ENCODE measurements at regions not wholly inside any gene's neighbourhood (a gene's known extent, or its start where the extent isn't known, plus 50 kb on each side); places are given as distances from the start of the nearest gene placed in this dataset.

DNA sequence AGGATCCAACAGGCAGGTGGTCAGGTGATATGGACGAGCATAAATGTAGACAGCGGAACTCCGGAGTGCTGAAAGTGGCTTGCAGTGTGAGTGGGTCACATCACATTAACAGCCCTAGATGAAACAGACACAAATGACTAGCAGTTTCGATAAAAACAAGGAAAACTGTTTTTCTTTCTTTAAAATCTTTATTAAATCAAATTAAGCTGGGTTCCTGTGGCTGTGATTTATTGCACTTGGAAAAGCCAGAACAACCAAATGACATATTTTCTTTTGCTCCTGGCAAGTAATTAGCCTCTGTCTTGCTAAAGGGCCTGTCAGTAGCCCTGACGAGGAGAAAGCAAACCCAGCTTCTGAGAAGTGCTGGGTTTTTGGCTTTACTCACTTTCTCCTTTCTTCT lies 152.9 kb upstream of the DDX18 start:
- Histone ChIP-seq H3K4me1 (ENCODE audit: insufficient read depth) (peaks cover 17% of the 10 kb centered on the region), H3F3A (replicated peaks; ENCODE audit: low read depth) (no peaks in the 10 kb centered on the region), H3K4me2 (peak overlapping the region; percentile 43; the same call in 1 of the 2 replicates), H3K4me3 (no peak overlapping the region), H3K36me3 (ENCODE audit: insufficient read depth) (no peaks in the 10 kb centered on the region), H2AFZ (peak overlapping the region; percentile 81), H3K27ac (ENCODE audit: low read depth) (no peak overlapping the region), H3K9me2 (ENCODE audit: insufficient read depth) (0 out of 2 replicates have a peak, but pooled peaks cover 5% of the 10 kb centered on the region), H4K20me1 (replicated peaks; ENCODE audit: insufficient read depth) (no peaks in the 10 kb centered on the region), H3K27me3 (ENCODE audit: insufficient read depth) (no peaks in the 10 kb centered on the region), H3K79me2 (replicated peaks; ENCODE audit: insufficient read depth) (no peaks in the 10 kb centered on the region)
- no peak; the same call in 2 of the 3 replicates for ATAC-seq
- H3K27ac Mint-ChIP-seq: peak overlapping the region; percentile 85
- no peak for TF ChIP-seq STAT1 (IDR thresholded peaks at IDR 0.05; ENCODE audit: unreplicated experiment)
- TF ChIP-seq, protein P1, sequence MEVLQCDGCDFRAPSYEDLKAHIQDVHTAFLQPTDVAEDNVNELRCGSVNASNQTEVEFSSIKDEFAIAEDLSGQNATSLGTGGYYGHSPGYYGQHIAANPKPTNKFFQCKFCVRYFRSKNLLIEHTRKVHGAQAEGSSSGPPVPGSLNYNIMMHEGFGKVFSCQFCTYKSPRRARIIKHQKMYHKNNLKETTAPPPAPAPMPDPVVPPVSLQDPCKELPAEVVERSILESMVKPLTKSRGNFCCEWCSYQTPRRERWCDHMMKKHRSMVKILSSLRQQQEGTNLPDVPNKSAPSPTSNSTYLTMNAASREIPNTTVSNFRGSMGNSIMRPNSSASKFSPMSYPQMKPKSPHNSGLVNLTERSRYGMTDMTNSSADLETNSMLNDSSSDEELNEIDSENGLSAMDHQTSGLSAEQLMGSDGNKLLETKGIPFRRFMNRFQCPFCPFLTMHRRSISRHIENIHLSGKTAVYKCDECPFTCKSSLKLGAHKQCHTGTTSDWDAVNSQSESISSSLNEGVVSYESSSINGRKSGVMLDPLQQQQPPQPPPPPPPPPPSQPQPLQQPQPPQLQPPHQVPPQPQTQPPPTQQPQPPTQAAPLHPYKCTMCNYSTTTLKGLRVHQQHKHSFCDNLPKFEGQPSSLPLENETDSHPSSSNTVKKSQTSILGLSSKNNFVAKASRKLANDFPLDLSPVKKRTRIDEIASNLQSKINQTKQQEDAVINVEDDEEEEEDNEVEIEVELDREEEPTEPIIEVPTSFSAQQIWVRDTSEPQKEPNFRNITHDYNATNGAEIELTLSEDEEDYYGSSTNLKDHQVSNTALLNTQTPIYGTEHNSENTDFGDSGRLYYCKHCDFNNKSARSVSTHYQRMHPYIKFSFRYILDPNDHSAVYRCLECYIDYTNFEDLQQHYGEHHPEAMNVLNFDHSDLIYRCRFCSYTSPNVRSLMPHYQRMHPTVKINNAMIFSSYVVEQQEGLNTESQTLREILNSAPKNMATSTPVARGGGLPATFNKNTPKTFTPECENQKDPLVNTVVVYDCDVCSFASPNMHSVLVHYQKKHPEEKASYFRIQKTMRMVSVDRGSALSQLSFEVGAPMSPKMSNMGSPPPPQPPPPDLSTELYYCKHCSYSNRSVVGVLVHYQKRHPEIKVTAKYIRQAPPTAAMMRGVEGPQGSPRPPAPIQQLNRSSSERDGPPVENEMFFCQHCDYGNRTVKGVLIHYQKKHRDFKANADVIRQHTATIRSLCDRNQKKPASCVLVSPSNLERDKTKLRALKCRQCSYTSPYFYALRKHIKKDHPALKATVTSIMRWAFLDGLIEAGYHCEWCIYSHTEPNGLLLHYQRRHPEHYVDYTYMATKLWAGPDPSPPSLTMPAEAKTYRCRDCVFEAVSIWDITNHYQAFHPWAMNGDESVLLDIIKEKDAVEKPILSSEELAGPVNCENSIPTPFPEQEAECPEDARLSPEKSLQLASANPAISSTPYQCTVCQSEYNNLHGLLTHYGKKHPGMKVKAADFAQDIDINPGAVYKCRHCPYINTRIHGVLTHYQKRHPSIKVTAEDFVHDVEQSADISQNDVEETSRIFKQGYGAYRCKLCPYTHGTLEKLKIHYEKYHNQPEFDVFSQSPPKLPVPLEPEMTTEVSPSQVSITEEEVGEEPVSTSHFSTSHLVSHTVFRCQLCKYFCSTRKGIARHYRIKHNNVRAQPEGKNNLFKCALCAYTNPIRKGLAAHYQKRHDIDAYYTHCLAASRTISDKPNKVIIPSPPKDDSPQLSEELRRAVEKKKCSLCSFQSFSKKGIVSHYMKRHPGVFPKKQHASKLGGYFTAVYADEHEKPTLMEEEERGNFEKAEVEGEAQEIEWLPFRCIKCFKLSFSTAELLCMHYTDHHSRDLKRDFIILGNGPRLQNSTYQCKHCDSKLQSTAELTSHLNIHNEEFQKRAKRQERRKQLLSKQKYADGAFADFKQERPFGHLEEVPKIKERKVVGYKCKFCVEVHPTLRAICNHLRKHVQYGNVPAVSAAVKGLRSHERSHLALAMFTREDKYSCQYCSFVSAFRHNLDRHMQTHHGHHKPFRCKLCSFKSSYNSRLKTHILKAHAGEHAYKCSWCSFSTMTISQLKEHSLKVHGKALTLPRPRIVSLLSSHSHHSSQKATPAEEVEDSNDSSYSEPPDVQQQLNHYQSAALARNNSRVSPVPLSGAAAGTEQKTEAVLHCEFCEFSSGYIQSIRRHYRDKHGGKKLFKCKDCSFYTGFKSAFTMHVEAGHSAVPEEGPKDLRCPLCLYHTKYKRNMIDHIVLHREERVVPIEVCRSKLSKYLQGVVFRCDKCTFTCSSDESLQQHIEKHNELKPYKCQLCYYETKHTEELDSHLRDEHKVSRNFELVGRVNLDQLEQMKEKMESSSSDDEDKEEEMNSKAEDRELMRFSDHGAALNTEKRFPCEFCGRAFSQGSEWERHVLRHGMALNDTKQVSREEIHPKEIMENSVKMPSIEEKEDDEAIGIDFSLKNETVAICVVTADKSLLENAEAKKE (CRISPR knock-in tag; IDR thresholded peaks at IDR 0.05): no peak
- no peak for TF ChIP-seq ZNF114 (CRISPR knock-in tag; IDR thresholded peaks at IDR 0.05)
- TF ChIP-seq NANOG (IDR thresholded peaks at IDR 0.05; ENCODE audit: borderline replicate concordance): no peak
- TF ChIP-seq, protein P2, sequence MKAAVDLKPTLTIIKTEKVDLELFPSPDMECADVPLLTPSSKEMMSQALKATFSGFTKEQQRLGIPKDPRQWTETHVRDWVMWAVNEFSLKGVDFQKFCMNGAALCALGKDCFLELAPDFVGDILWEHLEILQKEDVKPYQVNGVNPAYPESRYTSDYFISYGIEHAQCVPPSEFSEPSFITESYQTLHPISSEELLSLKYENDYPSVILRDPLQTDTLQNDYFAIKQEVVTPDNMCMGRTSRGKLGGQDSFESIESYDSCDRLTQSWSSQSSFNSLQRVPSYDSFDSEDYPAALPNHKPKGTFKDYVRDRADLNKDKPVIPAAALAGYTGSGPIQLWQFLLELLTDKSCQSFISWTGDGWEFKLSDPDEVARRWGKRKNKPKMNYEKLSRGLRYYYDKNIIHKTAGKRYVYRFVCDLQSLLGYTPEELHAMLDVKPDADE (IDR thresholded peaks at IDR 0.05): no peak
- TF ChIP-seq, protein P3, sequence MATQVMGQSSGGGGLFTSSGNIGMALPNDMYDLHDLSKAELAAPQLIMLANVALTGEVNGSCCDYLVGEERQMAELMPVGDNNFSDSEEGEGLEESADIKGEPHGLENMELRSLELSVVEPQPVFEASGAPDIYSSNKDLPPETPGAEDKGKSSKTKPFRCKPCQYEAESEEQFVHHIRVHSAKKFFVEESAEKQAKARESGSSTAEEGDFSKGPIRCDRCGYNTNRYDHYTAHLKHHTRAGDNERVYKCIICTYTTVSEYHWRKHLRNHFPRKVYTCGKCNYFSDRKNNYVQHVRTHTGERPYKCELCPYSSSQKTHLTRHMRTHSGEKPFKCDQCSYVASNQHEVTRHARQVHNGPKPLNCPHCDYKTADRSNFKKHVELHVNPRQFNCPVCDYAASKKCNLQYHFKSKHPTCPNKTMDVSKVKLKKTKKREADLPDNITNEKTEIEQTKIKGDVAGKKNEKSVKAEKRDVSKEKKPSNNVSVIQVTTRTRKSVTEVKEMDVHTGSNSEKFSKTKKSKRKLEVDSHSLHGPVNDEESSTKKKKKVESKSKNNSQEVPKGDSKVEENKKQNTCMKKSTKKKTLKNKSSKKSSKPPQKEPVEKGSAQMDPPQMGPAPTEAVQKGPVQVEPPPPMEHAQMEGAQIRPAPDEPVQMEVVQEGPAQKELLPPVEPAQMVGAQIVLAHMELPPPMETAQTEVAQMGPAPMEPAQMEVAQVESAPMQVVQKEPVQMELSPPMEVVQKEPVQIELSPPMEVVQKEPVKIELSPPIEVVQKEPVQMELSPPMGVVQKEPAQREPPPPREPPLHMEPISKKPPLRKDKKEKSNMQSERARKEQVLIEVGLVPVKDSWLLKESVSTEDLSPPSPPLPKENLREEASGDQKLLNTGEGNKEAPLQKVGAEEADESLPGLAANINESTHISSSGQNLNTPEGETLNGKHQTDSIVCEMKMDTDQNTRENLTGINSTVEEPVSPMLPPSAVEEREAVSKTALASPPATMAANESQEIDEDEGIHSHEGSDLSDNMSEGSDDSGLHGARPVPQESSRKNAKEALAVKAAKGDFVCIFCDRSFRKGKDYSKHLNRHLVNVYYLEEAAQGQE (IDR thresholded peaks at IDR 0.05; ENCODE audit: unreplicated experiment): no peak
- TF ChIP-seq POLR2AphosphoS5 (IDR thresholded peaks at IDR 0.05; ENCODE audit: low read depth): no peak
- TF ChIP-seq JUNB (IDR thresholded peaks at IDR 0.05; ENCODE audit: unreplicated experiment): no peak
- TF ChIP-seq ZNF331 (CRISPR knock-in tag; IDR thresholded peaks at IDR 0.05; ENCODE audit: low read depth): no peak
- no peak for TF ChIP-seq EZH2 (IDR thresholded peaks at IDR 0.05; ENCODE audit: low read depth, unreplicated experiment)
- no peak for TF ChIP-seq EZH2phosphoT487 (IDR thresholded peaks at IDR 0.05; ENCODE audit: unreplicated experiment)
- TF ChIP-seq, protein P4, sequence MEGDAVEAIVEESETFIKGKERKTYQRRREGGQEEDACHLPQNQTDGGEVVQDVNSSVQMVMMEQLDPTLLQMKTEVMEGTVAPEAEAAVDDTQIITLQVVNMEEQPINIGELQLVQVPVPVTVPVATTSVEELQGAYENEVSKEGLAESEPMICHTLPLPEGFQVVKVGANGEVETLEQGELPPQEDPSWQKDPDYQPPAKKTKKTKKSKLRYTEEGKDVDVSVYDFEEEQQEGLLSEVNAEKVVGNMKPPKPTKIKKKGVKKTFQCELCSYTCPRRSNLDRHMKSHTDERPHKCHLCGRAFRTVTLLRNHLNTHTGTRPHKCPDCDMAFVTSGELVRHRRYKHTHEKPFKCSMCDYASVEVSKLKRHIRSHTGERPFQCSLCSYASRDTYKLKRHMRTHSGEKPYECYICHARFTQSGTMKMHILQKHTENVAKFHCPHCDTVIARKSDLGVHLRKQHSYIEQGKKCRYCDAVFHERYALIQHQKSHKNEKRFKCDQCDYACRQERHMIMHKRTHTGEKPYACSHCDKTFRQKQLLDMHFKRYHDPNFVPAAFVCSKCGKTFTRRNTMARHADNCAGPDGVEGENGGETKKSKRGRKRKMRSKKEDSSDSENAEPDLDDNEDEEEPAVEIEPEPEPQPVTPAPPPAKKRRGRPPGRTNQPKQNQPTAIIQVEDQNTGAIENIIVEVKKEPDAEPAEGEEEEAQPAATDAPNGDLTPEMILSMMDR (conservative IDR thresholded peaks at IDR 0.05; ENCODE audit: low read depth in 2 of 2): no peak
- TF ChIP-seq CREB1 (CRISPR knock-in tag; IDR thresholded peaks at IDR 0.05; ENCODE audit: low read depth): no peak
- no peak for DNase-seq (ENCODE audit: low spot score)
- peaks cover 20% of the 10 kb centered on the region for H3K4me1 Mint-ChIP-seq
- H3K4me3 Mint-ChIP-seq: no peak overlapping the region
- peaks cover 3% of the 10 kb centered on the region for H3K27me3 Mint-ChIP-seq (ENCODE audit: insufficient read depth, low read depth, poor library complexity)
- H3K9me3 Mint-ChIP-seq: no peaks in the 10 kb centered on the region
- H3K36me3 Mint-ChIP-seq (ENCODE audit: low read depth): no peaks in the 10 kb centered on the region; the same call in 2 of the 3 replicates
